ENCODE measurements at regions not wholly inside any gene's neighbourhood (a gene's known extent, or its start where the extent isn't known, plus 50 kb on each side); places are given as distances from the start of the nearest gene placed in this dataset.

GRCh38 chrX:17987783-17988182 lies 126.7 kb upstream of the RAI2 start:
- intact Hi-C loops (cut with DNase I) = no loop called here
- H3K27ac ChIP-seq = no peak overlapping the region

GRCh38 chrX:17986977-17987376 lies 125.9 kb upstream of the RAI2 start:
- intact Hi-C loops (cut with DNase I) = no loop called here
- no peaks in the 10 kb centered on the region for H3K4me1 ChIP-seq
- DNase-seq = no peak
- H3K4me3 ChIP-seq = no peak overlapping the region
- no peak for ATAC-seq
- no peaks in the 10 kb centered on the region for H3K36me3 ChIP-seq
- H3K27me3 ChIP-seq = peaks cover 0 to 8% (median 0%) of the 10 kb centered on the region in 9 donors
- peaks cover 0 to 7% (median 0%) of the 10 kb centered on the region in 12 donors for H3K9me3 ChIP-seq
- no peak overlapping the region for H3K27ac ChIP-seq
- 63 to 89% (median 78%) methylated on average over 3 of the region's 3 CpGs for WGBS, 4 donors
- TF ChIP-seq, protein P1, sequence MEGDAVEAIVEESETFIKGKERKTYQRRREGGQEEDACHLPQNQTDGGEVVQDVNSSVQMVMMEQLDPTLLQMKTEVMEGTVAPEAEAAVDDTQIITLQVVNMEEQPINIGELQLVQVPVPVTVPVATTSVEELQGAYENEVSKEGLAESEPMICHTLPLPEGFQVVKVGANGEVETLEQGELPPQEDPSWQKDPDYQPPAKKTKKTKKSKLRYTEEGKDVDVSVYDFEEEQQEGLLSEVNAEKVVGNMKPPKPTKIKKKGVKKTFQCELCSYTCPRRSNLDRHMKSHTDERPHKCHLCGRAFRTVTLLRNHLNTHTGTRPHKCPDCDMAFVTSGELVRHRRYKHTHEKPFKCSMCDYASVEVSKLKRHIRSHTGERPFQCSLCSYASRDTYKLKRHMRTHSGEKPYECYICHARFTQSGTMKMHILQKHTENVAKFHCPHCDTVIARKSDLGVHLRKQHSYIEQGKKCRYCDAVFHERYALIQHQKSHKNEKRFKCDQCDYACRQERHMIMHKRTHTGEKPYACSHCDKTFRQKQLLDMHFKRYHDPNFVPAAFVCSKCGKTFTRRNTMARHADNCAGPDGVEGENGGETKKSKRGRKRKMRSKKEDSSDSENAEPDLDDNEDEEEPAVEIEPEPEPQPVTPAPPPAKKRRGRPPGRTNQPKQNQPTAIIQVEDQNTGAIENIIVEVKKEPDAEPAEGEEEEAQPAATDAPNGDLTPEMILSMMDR (IDR thresholded peaks at IDR 0.05) = no peak
- TF ChIP-seq POLR2A (IDR thresholded peaks at IDR 0.05) = no peak

More at GRCh38 chrX:17987783-17988182, 126.7 kb upstream of the RAI2 start:
- 25 to 37% (median 27%) methylated on average over 2 of the region's 2 CpGs for WGBS, 4 donors
- TF ChIP-seq POLR2A (IDR thresholded peaks at IDR 0.05) = no peak
- TF ChIP-seq, protein P1 (IDR thresholded peaks at IDR 0.05) = no peak
- ATAC-seq (no peak), DNase-seq (no peak)
- Histone ChIP-seq H3K4me1 (no peaks in the 10 kb centered on the region), H3K27me3 (peaks cover 0 to 8% (median 0%) of the 10 kb centered on the region in 9 donors), H3K36me3 (no peaks in the 10 kb centered on the region), H3K9me3 (peaks cover 0 to 7% (median 0%) of the 10 kb centered on the region in 12 donors), H3K4me3 (no peak overlapping the region)

DNA sequence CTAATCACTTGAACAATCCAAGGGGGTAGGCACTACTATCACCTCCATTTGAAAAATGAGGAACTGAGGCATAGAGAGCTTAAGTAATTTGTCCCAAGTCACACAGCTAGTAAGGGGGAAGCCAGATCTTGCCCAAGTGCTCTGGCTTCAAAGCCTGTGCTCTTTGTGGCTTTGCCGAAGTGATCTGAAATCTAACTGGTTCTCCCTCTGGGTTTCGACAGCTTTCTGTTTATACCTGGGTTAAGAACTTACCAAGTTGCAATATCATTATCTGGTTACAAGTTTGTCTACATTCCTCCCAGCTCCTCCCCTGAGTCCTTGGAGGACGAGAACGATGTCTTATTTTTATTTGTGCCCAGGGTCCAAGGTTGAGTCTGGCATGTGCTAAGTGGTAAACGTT lies 125.3 kb upstream of the RAI2 start:
- no peak for TF ChIP-seq POLR2A (IDR thresholded peaks at IDR 0.05)
- TF ChIP-seq, protein P1 (IDR thresholded peaks at IDR 0.05) = no peak
- WGBS, 4 donors = 74 to 83% (median 79%) methylated on average over 5 of the region's 5 CpGs
- DNase-seq = no peak
- H3K4me3 ChIP-seq = no peak overlapping the region
- H3K9me3 ChIP-seq = peaks cover 0 to 7% (median 0%) of the 10 kb centered on the region in 12 donors
- H3K36me3 ChIP-seq = no peaks in the 10 kb centered on the region
- H3K4me1 ChIP-seq = no peaks in the 10 kb centered on the region
- H3K27ac ChIP-seq = no peak overlapping the region
- intact Hi-C loops (cut with DNase I) = no loop called here
- ATAC-seq = no peak
- H3K27me3 ChIP-seq = peaks cover 0 to 8% (median 0%) of the 10 kb centered on the region in 9 donors

GRCh38 chrX:17984415-17984814 lies 123.3 kb upstream of the RAI2 start:
- Histone ChIP-seq H3K27ac (no peak overlapping the region), H3K4me1 (no peaks in the 10 kb centered on the region), H3K36me3 (no peaks in the 10 kb centered on the region), H3K4me3 (no peak overlapping the region), H3K27me3 (peaks cover 0 to 5% (median 0%) of the 10 kb centered on the region in 9 donors), H3K9me3 (peaks cover 0 to 8% (median 0%) of the 10 kb centered on the region in 12 donors)
- WGBS, 4 donors = 55 to 65% (median 62%) methylated on average over 5 of the region's 5 CpGs
- TF ChIP-seq, protein P1 (IDR thresholded peaks at IDR 0.05) = no peak
- no peak for TF ChIP-seq POLR2A (IDR thresholded peaks at IDR 0.05)
- no peak for DNase-seq
- intact Hi-C loops (cut with DNase I) = no loop called here
- no peak for ATAC-seq
